Activated B cell treated with CpG ODN at 0.5 μM for 24 hours (primary cell): ENCODE measurements at regions not wholly inside any gene's neighbourhood (a gene's known extent, or its start where the extent isn't known, plus 50 kb on each side); places are given as distances from the start of the nearest gene placed in this dataset.

Experiments used
- ATAC-seq: fragments of 200-7000 bp; cut with Tn5 transposase; one replicate; pipeline ENCODE4 v1.10.0; 2021; ENCODE audit warnings: low read depth, mild to moderate bottlenecking, moderate library complexity
- CTCF ChIA-PET: fragments of 350-600 bp; sonication (Branson Sonifier 250); formaldehyde crosslinking; loops from one replicate; lab custom pipeline; 2021; ENCODE audit warnings: antibody characterized with exemption; lab: Charles Lee
- POLR2A ChIA-PET: fragments of 350-600 bp; sonication (Branson Sonifier 250); formaldehyde crosslinking; loops from one replicate; lab custom pipeline; 2021; ENCODE audit warnings: antibody characterized with exemption; lab: Charles Lee
- DNase-seq: peaks from one replicate; pipeline ENCODE4 v3.0.0; 2022
- H3K27ac Mint-ChIP-seq: one replicate; pipeline ENCODE4 v1.8.0; 2020; ENCODE audit warnings: mixed read lengths
- H3K27me3 Mint-ChIP-seq: one replicate; pipeline ENCODE4 v1.8.0; 2021; ENCODE audit warnings: mixed read lengths
- H3K36me3 Mint-ChIP-seq: one replicate; pipeline ENCODE4 v1.8.0; 2021; ENCODE audit warnings: low read depth, mixed read lengths
- H3K4me1 Mint-ChIP-seq: one replicate; pipeline ENCODE4 v1.8.0; 2021; ENCODE audit warnings: mixed read lengths
- H3K4me3 Mint-ChIP-seq: one replicate; pipeline ENCODE4 v1.8.0; 2020; ENCODE audit warnings: mild to moderate bottlenecking, mixed read lengths
- H3K9me3 Mint-ChIP-seq: one replicate; pipeline ENCODE4 v1.8.0; 2020; ENCODE audit warnings: mixed read lengths
- intact Hi-C: fragments of 100-400 bp; cut with micrococcal nuclease; formaldehyde crosslinking; loops from one replicate; pipeline ENCODE4 v1.15.1; 2024
- TF ChIP-seq, protein P1 (sequence below): fragments of 200-600 bp; IDR thresholded peaks from one replicate; pipeline ENCODE4 v1.8.0; 2022; ENCODE audit warnings: antibody characterized with exemption, mild to moderate bottlenecking

- peak overlapping the region; percentile 39 for H3K4me3 Mint-ChIP-seq
- ATAC-seq (no peak), DNase-seq (no peak)
- peak overlapping the region; percentile 75 for H3K27ac Mint-ChIP-seq
- H3K36me3 Mint-ChIP-seq: no peaks in the 10 kb centered on the region
- peaks cover 38% of the 10 kb centered on the region for H3K4me1 Mint-ChIP-seq
- ChIA-PET POLR2A (interaction anchor here (0.9 to 1.1 kb wide), 2 partner anchors 147 to 258 kb away, joined by 4 read pairs; no protein-coding TSS in a partner anchor), CTCF (no interaction called here)
- TF ChIP-seq, protein P1, sequence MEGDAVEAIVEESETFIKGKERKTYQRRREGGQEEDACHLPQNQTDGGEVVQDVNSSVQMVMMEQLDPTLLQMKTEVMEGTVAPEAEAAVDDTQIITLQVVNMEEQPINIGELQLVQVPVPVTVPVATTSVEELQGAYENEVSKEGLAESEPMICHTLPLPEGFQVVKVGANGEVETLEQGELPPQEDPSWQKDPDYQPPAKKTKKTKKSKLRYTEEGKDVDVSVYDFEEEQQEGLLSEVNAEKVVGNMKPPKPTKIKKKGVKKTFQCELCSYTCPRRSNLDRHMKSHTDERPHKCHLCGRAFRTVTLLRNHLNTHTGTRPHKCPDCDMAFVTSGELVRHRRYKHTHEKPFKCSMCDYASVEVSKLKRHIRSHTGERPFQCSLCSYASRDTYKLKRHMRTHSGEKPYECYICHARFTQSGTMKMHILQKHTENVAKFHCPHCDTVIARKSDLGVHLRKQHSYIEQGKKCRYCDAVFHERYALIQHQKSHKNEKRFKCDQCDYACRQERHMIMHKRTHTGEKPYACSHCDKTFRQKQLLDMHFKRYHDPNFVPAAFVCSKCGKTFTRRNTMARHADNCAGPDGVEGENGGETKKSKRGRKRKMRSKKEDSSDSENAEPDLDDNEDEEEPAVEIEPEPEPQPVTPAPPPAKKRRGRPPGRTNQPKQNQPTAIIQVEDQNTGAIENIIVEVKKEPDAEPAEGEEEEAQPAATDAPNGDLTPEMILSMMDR: no peak
- no peaks in the 10 kb centered on the region for H3K9me3 Mint-ChIP-seq
- intact Hi-C loops: loop anchor here (2.0 kb wide), 1 partner anchor 21 kb away; no protein-coding TSS in a partner anchor
- no peaks in the 10 kb centered on the region for H3K27me3 Mint-ChIP-seq
Observed at GRCh38 chr18:55064073-55064472, 104.8 kb upstream of the CCDC68 start.

GRCh38 chr18:55054021-55054990 is 95.0 kb upstream of the CCDC68 start:
- DNase-seq: no peak
- intact Hi-C loops: no loop called here
- ChIA-PET POLR2A (no interaction called here), CTCF (no interaction called here)
- Mint-ChIP-seq H3K27ac (no peak overlapping the region), H3K4me3 (no peak overlapping the region), H3K36me3 (no peaks in the 10 kb centered on the region), H3K9me3 (peaks cover 3% of the 10 kb centered on the region), H3K4me1 (peaks cover under 1% of the 10 kb centered on the region), H3K27me3 (no peaks in the 10 kb centered on the region)
- no peak for ATAC-seq
- TF ChIP-seq, protein P1: no peak

DNA sequence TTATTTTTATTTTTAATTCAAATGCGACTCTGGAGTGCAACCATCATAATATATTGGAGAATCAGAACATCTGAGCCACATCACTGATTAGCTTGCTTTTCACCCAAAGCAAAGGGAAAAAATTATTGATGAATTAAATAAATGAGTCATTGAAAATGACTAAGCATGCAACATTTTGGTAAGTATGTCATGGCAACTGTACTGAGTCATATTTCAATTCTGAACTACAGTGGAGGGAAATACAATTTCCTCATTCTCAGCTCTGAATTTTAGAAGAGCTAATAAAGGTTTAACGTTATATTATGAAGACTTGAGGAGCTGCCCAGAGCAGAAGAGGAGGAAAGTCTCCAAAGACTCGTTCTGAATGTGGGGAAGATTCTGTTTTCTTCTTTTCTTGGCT is 89.6 kb upstream of the CCDC68 start:
- TF ChIP-seq, protein P1: no peak
- peak; percentile 14 for ATAC-seq
- no peak for DNase-seq
- intact Hi-C loops: no loop called here
- Mint-ChIP-seq H3K4me3 (no peak overlapping the region), H3K27me3 (no peaks in the 10 kb centered on the region), H3K9me3 (peaks cover 3% of the 10 kb centered on the region), H3K4me1 (peaks cover 5% of the 10 kb centered on the region), H3K36me3 (no peaks in the 10 kb centered on the region), H3K27ac (peak overlapping the region; percentile 57)
- ChIA-PET POLR2A (no interaction called here), CTCF (no interaction called here)

DNA sequence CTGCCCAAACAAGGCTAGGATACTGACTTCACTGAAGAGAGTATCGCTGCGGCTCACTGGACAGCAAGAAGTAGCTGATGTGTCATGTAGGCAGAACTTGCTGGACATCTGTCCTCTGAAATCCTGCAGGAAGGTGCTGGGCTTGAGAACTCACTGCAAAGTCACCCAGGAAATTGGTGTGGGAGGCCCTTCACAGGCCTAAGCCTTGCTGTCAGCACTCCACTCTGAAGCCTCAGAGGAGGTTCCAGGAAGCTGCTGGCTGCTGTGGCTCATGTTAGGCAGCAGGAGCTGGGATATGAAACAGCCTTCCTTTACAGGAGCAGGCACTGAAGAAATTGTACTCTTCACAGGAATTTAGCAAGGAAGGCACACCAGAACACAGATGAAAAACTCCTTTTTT is 88.3 kb upstream of the CCDC68 start:
- H3K27me3 Mint-ChIP-seq: no peaks in the 10 kb centered on the region
- no peak overlapping the region for H3K4me3 Mint-ChIP-seq
- peaks cover 3% of the 10 kb centered on the region for H3K9me3 Mint-ChIP-seq
- H3K4me1 Mint-ChIP-seq: peaks cover 5% of the 10 kb centered on the region
- intact Hi-C loops: no loop called here
- H3K27ac Mint-ChIP-seq: no peak overlapping the region
- no peaks in the 10 kb centered on the region for H3K36me3 Mint-ChIP-seq
- ATAC-seq (no peak), DNase-seq (no peak)
- ChIA-PET POLR2A (no interaction called here), CTCF (no interaction called here)
- TF ChIP-seq, protein P1: no peak

DNA sequence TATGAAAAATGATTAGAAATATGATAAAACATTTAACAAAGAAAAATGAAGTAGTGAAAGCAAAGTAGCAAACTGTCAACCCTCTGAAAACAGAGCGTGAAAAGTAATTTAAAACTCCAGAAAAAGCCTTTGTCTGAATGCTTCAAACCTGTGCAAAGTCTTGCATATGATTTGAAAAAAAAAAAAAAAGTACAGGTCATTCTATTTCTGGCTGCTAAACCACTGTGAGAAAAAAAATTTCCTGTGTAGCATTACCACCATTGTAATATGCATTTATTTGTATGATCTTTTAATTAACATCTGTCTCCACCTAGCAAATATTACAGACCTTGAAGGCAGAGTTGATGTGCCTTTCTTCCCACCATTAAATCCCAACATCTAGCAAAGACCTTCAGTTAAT is 82.1 kb upstream of the CCDC68 start:
- Mint-ChIP-seq H3K4me1 (no peaks in the 10 kb centered on the region), H3K27me3 (no peaks in the 10 kb centered on the region), H3K27ac (no peak overlapping the region), H3K4me3 (no peak overlapping the region), H3K36me3 (no peaks in the 10 kb centered on the region), H3K9me3 (no peaks in the 10 kb centered on the region)
- ATAC-seq: no peak
- ChIA-PET CTCF (no interaction called here), POLR2A (no interaction called here)
- TF ChIP-seq, protein P1: no peak
- no peak for DNase-seq
- intact Hi-C loops: no loop called here
